ENCODE measurements at regions not wholly inside any gene's neighbourhood (a gene's known extent, or its start where the extent isn't known, plus 50 kb on each side); places are given as distances from the start of the nearest gene placed in this dataset.

DNA sequence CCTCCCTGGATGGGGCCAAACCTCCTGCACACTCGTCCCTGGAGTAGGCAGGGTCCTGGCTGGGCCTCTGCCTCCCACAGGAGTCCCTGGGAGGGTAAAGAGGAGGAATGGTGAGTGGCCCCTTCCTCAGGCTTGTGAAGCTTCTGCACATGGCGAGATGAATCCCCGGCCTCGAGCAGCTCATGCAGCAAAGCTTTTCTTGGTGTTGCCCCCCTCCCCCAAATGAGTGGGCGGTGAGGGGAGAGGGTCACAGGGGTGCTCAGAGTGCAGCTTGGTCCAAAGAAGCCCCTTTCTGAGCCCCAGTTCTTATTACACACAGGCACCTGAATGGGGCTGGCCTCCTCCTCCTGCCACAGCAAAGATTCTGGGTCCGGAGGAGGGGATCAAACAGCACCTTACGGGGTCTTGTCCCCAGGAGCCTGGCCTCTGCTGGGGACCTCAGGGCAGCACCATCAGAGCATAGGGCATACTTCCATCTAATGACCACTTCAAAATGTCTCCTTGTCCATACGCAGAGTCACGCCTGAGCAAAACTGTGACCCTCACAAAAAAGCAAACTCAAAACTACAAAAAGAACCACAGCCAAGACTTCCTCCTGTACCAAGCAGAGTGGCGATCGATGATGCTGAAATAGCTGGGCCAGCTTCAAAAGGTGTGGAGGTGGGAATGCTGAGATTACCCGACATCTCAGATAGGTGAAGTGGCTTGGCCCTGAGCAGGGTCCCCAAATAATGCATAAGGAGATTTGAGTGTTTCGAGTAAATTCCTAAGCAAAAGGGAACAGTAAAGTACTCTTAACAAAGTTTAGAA lies 148.4 kb upstream of the TWIST2 start:
- in situ Hi-C loops (cut with HindIII; ENCODE audit: low pct_ligation_motif_present, low pct_unique_long_range_greater_than_20kb, low sequenced_read_pairs): no loop called here
- no peak for DNase-seq

DNA sequence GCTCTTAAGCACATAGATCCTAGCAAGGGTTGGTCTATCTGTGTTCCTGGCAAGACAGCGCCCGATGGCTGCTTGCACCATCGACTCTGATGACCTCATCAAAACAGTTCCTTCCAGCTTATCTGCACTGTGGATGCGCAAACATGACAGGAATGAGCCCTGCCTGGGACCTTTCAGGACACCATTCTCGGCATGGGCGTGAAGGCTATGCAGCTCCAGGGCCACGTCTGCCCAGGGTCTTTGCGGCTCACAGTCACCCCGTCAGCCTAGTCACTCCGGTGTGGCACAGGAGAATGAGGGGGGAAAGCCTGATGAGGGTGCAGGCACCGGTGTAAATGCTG lies 147.8 kb upstream of the TWIST2 start:
- no peak for DNase-seq
- in situ Hi-C loops (cut with HindIII; ENCODE audit: low pct_ligation_motif_present, low pct_unique_long_range_greater_than_20kb, low sequenced_read_pairs): no loop called here

DNA sequence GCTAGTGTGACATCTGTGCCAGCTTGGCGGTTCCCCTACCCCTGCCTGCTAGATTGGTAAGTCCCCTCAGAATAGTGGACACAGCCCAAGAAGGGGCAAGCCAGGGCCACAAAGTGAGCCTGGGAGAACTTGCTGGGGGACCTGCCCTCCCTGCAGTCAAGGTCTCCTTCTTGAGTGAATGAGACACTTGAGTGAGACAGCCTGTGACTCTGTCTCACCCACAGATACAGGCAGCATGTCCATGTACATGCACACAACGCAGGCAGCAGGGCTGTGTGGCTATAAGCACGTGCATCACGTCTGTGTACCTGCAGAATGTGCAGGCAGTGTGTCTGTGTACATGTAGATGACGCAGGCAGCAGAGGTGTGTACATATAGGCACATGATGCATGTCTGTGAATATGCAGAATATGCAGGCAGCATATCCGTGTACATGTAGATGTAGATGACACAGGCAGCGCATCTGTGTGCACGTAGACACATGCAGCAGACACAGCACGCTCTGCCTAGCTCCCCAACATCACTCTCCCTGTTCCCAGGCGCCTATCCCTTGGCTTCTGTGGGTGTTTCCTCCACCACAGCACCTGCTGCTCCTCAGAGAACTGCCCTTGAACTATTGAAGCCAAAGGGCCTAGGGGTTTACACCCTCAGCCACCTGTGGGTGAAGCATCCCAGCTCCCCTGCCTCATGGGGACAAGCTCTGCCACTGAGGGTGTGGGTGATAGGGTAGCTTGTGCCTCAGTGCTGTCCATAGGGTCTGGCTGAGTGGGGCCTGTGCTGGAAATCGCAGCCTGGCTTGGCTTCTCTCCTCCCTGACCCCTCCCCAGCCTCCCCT lies 147.2 kb upstream of the TWIST2 start:
- in situ Hi-C loops (cut with HindIII; ENCODE audit: low pct_ligation_motif_present, low pct_unique_long_range_greater_than_20kb, low sequenced_read_pairs): no loop called here
- no peak for DNase-seq

DNA sequence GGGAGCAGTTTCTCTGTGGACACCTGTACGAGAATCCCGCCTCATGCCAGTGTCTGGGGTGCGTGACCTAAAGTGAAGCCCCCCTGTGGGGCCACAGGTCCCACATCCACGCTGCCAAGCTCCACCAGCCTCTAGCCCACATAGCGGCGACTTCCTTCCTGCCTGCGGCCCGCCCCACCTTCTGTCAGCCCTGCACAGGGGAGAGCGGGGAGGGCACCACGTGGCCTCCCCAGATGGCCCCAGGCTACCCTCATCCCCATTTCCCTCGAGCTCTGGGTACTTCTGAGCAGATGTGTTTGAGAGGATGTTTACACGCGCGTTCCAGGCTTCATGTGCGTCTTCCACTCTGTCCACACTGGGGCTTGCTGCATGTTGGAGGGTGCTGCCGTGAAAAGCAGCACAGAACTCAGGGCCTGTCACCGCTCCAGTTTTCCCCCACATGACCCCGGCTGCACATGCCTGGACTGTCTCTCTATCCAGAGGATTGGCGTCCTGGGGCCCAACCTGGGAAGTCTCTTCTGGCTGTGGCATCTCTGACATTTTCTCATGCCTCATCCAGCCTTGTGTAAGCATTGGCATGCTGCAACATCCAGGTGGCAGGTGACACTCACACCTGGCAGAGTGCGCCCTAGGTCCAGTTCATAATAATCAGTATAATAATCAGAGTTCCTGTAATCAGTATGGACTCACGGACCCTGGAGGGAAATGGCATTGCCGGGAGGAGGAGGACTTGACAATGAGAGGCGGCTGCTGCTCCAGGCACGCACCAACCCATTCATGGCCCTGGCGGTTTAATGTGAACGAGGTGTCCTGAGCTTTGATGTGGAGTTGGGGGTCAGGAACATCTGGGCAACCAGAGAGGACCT lies 146.3 kb upstream of the TWIST2 start:
- no peak for DNase-seq
- in situ Hi-C loops (cut with HindIII; ENCODE audit: low pct_ligation_motif_present, low pct_unique_long_range_greater_than_20kb, low sequenced_read_pairs): no loop called here

DNA sequence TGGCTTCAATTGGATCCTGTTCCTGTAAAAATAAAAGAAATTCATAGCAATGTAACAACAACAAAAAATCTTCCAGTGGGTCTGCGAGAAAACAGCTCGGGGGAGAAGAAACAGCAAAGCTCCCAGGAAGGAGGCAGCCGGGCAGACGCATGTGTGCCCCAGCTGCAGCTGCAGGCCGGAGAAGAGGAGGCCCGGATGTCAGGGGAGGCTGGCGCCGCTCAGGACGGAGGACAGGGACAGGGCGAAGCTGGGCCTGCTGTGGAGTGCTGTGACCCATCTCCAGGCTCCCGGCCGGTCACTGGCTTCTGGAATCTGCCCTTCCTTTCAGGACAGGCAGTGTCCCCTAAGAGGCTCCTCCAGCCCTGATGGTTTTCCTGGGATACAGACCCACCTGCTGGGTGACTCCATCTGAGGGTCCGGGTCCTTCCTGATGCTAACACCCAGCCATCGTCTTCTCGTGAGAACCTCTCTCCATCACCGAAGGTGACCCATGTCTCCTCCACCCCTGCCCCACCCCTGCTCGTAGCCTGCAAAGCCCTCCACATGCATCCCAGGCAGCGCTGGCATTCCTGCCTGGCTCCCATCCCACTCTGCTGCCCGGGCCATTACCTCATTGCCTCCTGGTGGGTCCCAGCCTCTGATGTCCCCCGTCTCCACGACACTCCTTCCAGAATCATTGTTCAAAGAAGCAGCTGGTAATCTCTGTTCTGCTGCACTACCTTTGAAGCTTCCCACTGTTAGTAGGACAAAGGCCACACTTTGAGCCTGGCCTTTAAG lies 145.4 kb upstream of the TWIST2 start:
- in situ Hi-C loops (cut with HindIII; ENCODE audit: low pct_ligation_motif_present, low pct_unique_long_range_greater_than_20kb, low sequenced_read_pairs): no loop called here
- no peak for DNase-seq

DNA sequence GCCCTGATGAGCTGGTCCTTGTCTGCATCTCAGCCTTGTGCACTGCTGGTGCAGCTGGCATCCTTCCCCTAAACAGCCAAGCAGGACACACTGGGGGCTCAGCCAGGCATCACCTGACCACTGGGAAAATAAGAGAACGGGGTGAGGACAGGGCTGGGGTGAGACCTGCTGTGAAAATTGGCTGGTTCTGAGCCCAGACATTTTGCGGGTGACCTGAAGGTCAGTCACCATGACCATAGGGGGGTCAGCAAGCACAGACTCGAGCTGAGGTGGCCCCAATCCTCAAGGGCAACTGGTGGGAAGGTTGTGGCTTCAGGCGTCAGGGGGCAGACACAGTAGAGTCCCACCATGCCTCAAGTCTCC lies 144.9 kb upstream of the TWIST2 start:
- DNase-seq: no peak
- in situ Hi-C loops (cut with HindIII; ENCODE audit: low pct_ligation_motif_present, low pct_unique_long_range_greater_than_20kb, low sequenced_read_pairs): no loop called here

DNA sequence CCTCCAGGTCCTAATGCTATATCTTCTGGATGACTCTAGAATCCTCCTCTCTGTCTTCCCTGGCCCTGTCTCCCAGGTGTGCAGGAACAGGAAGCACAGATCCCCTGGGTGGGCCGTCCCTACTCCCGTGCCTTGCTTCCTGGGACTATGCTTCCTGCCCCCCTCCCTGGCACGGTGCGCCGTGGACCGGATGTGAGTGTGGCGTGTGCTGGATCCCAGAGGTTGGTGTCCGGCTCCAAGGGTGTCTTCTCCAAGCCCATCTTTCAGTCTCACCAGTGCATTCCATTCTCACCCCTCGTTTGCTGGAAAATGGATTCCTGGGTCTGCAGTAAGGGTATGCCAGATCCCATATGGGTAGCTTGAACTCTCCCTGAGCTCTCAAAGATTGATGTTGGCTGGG lies 144.4 kb upstream of the TWIST2 start:
- in situ Hi-C loops (cut with HindIII; ENCODE audit: low pct_ligation_motif_present, low pct_unique_long_range_greater_than_20kb, low sequenced_read_pairs): no loop called here
- no peak for DNase-seq

DNA sequence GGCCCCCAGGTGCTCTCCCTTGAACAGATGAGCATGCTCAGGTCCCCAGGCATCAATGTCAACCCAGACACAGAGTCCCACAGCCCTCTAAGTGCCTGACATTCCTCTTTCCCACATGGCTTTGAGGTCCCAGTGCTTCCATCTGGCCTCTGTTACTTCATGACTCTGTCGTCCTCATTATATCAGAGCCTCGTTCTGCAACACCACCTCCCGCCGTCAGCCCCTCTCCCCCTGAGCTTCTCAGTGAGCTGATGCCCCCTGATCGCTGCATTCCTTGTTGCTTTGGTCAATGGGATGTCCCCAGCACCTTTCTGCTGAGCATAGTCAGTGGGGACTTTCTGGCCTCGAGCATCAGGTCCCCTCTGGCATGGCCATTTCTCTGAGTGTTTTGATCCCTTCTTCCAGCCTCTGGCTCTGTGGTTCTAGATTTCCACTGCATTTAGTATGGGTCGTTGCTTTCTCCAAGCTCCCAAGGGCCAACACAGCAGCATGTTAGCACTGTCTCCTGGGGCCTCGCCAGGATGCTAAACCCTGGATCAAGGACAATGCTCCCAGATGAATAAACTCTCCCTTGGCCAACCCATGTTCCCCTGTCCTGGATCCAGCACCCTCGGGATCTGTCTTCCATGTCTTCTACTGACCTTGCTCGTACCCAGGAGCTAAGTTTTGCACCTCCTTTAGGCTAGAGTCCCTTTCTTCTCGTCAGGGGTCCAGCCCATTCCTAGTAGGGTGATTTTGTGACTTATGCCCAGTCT lies 143.2 kb upstream of the TWIST2 start:
- no peak for DNase-seq
- in situ Hi-C loops (cut with HindIII; ENCODE audit: low pct_ligation_motif_present, low pct_unique_long_range_greater_than_20kb, low sequenced_read_pairs): no loop called here

DNA sequence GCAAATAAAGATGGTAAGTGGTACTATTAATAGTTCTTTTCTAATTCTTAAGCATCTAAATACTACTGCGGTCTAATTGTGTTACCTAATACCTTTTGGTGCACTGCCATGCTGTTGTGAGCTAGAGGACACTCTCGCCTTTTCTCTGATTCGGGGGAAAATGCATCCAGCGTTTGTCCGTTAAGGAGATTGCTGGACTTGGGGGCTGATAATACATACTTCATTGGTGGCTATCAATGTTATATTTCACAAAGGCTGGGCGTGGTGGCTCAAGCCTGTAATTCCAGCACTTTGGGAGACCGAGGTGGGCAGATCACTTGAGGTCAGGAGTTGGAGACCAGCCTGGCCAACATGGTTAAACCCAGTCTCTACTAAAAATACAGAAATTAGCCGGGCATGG lies 141.7 kb upstream of the TWIST2 start:
- in situ Hi-C loops (cut with HindIII; ENCODE audit: low pct_ligation_motif_present, low pct_unique_long_range_greater_than_20kb, low sequenced_read_pairs): no loop called here
- DNase-seq: no peak

DNA sequence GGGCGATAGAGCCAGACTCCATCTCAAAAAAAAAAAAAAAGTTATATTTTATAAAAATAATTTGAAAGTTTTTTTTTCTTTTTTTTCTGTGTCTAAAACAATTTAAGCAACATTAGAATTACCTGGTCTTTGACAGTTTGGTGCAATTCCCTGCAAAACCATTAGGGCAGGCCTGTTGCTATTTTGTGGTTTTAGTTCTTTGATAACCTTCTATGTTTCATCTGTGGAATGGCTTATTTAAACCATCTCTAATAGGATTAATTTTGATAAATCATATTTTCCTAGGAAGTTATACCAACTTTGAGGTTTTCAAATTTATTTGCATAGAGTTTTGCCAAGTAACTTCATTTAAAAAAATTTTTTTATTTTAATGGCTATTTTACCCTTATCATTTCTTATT lies 141.2 kb upstream of the TWIST2 start:
- DNase-seq: no peak
- in situ Hi-C loops (cut with HindIII; ENCODE audit: low pct_ligation_motif_present, low pct_unique_long_range_greater_than_20kb, low sequenced_read_pairs): no loop called here

DNA sequence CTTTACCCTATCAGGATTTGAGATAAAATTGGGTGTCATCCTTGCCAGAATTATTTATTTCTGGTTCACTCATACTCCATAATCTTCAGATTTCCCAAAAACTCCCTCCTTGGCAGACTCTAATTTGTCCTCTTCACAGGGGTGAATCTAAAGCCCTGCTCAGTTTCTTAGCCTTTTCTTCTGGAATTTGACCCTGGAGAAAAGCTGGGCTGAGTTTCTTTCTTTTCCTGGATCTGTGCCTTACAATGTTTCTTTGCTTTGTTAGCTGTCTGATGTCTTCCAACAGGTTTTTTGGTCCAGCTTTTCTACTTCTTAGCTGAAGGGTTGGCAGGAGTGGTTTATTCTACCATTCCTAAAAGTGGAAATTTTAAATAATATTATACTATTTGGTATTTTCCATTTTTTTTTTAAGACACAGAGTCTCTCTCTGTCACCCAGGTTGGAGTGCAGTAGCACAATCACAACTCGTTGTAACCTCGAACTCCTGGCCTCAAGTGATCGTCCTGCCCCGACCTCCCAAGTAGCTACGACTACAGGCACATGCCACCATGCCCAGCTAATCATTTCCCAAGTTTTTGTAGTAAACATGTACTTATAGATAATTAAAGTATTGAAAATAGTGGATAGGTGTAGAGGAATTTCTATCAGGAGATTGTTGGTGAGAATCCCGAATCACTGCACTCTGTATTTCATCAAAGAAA lies 138.4 kb upstream of the TWIST2 start:
- in situ Hi-C loops (cut with HindIII; ENCODE audit: low pct_ligation_motif_present, low pct_unique_long_range_greater_than_20kb, low sequenced_read_pairs): no loop called here
- no peak for DNase-seq

DNA sequence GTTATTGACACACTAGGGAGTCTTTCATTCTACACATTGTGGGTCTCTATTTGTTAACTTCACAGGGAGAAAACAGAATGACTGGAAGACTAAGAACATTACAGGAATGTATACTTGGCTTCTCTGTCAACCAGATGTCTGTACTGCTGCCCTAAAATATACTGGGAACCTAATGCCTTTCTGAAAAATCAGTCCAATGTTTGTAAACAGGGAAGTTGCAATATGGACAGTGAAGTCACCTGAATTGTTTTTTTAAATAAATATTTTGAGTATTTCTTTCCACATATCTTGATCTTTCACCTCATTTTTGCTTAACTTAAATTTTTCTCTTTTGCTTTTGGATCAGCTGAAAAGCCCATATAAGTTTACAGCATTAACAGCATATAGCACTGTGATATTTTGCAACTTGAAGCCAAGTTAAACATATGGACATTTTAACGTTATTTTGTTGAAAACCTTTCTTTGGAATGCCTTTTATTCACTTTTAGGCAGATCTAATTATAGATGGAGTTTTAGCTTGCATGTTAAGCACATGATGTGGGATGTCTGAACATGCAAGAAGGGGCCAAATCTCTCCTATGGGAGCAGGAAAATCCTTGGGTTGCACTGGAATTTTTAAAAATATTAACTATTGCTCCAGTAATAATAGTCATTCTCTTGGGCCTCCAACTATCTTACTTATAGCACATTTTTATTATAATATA lies 137.7 kb upstream of the TWIST2 start:
- in situ Hi-C loops (cut with HindIII; ENCODE audit: low pct_ligation_motif_present, low pct_unique_long_range_greater_than_20kb, low sequenced_read_pairs): no loop called here
- DNase-seq: no peak

DNA sequence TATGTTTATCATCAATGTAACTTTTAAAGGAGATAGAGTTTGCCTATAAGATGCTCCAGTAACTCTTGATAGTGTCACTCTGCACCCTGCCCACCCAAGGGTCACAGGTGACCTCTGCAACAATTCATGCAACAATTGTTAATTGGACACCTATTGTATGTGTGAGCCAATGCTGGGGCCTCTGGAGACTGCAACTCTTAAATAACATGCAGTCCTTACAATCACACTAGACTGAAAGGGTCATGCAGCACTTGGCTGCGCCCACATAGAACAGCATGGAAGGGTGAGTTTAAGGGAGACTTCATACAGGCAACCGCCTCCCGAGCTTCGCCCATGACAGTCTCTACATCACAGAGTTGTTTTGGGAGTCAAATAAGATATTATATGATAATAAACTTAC lies 137.1 kb upstream of the TWIST2 start:
- in situ Hi-C loops (cut with HindIII; ENCODE audit: low pct_ligation_motif_present, low pct_unique_long_range_greater_than_20kb, low sequenced_read_pairs): no loop called here
- no peak for DNase-seq

DNA sequence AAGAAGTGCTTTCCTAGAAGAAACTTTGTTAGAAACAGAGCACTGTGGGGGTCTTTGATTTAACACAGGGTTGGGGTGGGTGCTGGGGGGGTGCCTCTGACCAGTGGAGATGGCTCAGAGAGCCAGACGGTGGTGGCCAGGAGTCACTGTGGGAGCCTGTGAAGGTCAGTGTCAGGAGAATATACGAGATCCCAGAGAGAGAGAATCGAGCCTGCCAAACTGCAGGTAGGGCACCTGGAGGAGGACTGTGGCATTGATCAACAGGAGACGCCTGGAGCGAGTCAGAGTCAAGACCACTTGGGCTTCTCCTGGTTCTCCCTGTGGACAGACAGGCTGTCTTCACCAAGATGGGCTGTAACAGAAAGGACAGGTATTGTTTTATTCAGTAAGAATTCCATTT lies 136.5 kb upstream of the TWIST2 start:
- DNase-seq: no peak
- in situ Hi-C loops (cut with HindIII; ENCODE audit: low pct_ligation_motif_present, low pct_unique_long_range_greater_than_20kb, low sequenced_read_pairs): no loop called here

DNA sequence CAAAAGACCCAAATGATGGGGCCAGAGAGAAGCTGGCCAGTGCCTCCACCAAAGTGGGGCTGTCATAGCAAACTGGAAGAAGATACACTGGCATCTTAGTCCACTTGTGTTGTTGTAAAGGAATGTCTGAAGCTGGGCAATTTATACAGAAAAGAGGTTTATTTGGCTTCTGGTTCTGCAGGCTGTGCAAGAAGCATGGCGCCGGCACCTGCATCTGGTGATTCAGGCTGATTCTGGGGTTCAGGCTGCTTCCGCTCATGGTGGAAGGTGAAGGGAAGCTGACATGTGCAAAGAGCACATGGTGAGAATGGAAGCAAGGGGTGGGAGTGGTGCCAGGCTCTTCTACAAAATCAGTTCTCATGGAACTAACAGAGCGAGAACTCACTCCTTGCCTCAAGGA lies 135.9 kb upstream of the TWIST2 start:
- in situ Hi-C loops (cut with HindIII; ENCODE audit: low pct_ligation_motif_present, low pct_unique_long_range_greater_than_20kb, low sequenced_read_pairs): no loop called here
- no peak for DNase-seq

DNA sequence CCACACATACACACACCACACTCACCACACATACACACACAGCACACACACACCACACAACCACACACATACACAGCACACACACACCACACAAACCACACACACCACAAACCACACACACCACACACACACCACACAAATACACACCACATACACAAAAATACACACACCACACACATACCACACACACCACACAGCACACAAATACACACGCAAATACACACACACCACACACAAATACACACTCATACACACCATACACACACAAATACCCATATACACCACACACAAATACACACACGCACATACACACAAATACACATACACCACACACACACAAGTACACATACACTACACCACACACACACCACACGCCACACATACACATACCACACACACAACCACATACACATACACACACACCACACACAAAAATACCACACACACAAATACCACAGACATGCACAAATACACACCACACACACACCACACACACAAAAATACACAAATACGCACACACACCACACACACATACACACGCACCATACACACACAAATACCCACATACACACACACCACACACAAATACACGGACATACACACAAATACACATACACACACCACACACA lies 134.6 kb upstream of the TWIST2 start:
- DNase-seq: no peak
- in situ Hi-C loops (cut with HindIII; ENCODE audit: low pct_ligation_motif_present, low pct_unique_long_range_greater_than_20kb, low sequenced_read_pairs): no loop called here

Data from ACHN (cell line).